GM18907 (cell line): ENCODE measurements at regions not wholly inside any gene's neighbourhood (a gene's known extent, or its start where the extent isn't known, plus 50 kb on each side); places are given as distances from the start of the nearest gene placed in this dataset.

Experiments used
- ATAC-seq: cut with Tn5 transposase; IDR thresholded peaks from one replicate; pipeline ENCODE4 v1.9.1; 2021; ENCODE audit warnings: mild to moderate bottlenecking, moderate library complexity; ENCODE audit not compliant: unreplicated experiment

DNA sequence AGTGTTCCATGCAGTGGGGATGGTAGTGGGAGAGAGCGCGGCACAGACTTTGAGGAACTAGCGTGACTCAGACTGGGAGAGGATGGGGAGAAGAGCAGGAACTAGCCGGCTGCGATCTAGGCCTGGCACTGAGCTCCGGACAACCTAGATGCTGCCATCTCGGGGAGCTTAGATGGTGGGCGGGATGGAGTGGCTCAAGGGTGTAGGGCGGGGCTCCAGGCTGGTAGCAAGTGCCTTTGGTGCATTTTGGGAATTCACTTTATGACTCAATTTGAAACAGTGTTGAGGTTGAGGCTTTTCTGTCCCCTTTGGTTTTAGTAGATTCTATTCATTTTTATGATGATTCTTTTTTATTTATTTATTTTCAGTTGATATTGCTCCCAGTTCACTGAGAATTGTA lies 185.3 kb upstream of the GPR26 start:
- no peak for ATAC-seq

DNA sequence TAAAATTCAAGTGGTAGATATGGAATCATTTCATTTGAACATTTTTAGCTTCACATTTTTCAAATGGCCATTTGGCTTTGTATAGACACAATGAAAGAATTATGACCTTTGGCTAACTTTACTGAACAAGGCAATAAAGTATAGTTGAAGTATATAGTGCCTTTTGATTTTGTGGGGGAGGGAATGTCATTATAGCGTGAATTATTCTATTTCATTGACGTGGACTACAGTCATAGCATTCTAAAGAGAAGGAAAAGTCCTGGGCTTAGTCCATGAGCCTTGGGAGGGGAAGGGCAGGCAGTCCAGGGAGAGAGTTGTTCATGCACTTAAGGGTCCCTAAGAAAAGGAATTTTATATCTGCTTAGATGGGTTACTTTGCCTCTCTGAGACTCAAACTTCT lies 181.4 kb upstream of the GPR26 start:
- no peak for ATAC-seq

DNA sequence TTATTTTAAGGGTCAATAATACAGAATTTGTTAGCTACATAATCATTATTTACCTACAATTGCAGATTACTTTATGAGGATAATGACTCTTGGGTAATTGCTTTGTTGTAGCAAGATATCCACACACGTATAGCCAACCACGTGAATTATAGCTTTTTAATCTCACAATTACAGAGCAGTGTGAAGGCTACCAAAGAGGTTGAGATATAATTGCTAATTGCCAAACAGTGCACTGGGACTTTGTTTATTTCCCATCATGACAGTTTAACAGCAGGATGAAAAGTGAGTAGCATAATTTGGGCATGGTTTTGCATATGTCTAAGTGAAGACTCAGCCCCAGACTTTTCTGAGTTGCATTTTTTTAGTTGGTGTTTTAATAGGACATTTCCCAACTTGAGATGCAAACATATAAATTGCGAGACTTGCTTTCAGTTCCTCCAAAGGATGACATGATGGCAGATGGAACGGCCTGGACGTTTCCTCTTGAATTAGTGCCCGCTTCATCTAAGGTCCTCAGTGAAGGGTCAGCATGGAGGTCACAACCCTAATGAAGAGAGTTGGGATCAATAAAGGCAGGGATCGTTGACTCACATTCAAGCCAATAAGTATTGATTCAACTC lies 180.7 kb upstream of the GPR26 start:
- no peak for ATAC-seq

DNA sequence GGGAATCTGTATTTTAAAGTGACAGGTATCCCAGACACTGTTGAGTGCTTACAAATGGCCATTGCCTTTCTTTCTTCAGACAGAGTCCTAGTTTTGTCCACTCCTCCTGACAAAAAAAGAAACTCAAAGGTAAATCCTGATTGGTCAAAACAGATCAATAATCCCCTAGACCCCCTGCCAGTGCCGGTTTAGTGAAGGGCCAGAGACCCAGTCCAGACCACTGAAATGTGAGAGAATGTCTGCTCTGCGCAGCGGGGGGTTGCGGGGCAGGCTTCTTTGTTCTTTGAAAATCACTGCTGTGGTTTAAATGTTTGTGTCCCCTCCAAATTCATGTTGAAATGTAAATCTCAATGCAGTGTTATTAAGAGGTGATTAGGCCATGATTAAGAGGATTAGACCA lies 177.7 kb upstream of the GPR26 start:
- ATAC-seq, result no peak

DNA sequence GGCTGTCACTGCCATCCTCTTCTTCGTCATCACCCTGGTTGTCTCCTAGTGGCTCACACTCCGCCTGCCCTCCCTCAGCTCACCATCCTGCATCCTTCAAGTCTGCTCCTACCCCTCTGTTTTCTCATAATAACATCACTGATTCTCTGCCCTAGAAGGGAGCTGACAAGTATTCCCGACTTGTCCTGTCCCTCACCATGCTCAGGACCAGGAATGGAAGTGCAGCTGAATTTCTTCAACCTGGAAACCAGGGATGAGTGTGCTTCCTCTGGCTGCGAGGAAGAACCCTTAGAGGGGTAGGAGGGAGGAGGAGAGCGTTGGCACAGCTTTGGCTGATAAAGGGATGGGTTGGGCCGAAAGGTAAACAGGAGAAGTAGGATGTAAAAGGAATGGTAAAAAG lies 174.8 kb upstream of the GPR26 start:
- ATAC-seq, result no peak

DNA sequence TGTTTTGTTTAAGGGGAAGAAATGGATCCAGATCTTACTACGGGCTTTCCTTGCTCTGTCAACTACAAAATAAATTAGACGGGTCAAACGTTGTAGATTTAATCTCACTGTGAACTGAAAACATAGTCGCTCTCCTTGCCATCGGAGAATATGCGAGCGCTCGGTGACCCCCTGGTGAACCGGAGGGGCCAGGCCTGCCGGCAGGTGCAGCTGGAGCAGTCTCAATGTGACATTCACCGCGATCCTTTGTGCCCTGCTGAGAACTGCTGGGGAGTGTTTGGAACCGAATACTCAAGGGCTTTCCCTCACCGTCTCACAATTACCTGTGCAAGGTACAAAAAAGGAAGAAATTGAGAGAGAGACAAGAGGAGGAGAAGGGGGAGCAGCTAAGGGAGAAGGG lies 174.1 kb upstream of the GPR26 start:
- no peak for ATAC-seq

DNA sequence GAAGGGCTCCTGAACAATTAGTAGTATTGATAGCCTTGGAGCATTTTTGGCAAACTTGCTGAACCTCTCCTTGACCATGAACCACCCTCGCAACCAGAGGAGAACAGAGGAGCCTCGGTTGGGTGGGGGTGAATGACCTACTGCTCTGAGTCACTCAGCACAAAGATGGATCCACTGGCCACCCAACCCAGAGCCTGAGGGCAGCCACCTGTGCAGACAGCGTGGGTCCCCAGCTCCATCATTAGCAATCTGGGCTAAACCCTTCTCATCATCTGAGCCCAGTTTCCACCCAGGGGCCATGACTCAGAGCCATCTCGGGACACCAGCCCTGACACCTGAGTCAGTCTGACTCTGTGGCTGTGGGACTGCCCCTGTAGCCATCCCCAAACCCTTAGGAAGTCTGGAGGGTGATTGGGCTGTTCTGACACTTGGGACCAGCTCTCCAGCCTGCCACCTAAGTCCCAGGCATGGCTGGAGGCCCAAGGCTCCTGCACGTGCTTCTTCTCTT lies 171.8 kb upstream of the GPR26 start:
- ATAC-seq, result no peak

DNA sequence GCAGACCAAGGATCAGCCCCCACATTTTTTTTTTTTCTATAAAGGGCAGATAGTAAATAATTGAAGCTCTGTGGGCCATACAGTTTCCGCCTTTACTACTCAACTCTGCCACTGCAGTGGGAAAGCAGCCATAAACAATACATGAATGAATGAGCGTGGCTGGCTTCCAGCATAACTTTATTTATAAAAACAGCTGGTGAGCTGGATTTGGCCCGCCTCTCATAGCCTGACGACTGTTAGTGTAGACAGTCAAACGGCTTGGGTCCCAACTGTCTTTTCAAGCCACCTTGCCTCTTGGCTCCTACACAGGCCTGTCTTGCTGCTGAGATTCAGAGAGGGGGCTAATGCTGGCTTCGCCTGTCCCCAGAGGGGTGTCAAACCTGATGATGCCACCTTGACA lies 169.8 kb upstream of the GPR26 start:
- ATAC-seq, result no peak

DNA sequence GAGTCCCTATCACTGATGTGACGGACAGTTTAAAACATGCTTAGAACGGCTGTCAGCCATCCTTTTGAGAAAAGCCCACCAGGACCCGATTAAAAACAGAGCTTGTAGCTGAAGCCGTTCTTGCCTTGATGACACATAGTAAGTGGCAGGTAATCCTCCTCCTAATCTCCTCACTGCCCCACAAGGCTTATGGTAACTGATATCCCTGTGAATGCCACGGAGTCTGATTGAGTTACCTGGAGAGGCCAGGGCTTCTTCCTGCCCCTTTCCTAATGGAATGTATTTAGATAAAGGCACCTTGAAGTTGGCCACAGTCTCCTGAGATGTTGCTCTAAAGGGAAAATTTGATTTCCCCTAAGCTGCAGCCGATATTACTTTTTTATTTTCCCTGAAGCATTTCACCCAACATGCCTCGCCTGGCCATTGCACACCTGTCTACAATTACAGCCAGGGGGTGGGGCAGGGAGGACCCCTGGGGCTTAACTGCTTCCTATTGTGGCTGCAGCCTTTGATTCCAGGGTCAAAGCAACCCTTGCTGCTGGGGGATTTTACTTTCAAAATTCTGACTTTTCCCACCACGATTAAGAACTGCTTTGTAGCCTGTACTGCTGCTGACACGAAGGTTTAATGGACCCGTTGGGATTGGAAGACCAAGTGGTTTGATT lies 169.0 kb upstream of the GPR26 start:
- no peak for ATAC-seq

DNA sequence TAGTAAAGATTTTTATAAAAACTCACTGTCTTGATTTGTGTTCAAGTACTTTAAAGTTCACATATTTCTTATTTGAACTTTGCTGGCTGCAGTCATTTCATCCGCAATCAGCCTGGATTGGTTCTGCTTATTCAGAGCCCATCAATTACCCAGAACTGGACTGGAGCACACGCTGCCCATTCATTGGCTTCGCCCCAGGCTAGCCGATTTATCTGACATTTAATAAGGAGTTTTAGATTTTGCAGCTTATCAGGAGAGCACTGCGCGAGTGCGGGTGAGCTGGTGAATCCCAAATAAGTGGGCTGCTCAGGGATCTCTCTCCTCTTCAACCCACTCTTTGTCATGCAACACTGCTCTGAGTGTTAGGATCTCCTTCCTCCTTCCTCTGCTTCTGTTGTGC lies 166.0 kb upstream of the GPR26 start:
- no peak for ATAC-seq

DNA sequence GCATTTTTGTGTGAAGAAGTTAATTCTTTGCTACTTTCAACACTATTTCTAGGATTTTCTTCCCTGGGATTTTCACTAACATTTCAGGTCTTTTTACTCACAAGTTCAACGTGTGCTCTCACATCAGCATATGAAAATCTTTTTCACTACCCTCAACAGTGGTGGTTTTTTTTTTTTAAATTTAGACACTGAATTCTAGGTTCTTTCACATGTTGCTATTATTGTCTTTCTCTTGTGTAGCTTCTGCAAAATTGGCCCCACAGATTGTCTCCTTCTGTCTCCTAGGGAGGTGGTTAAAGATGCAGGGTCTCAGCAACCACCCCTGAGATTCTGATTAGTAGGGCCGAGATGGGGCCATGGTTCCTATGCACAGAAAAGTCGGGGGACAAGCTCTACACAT lies 165.0 kb upstream of the GPR26 start:
- ATAC-seq, result no peak

DNA sequence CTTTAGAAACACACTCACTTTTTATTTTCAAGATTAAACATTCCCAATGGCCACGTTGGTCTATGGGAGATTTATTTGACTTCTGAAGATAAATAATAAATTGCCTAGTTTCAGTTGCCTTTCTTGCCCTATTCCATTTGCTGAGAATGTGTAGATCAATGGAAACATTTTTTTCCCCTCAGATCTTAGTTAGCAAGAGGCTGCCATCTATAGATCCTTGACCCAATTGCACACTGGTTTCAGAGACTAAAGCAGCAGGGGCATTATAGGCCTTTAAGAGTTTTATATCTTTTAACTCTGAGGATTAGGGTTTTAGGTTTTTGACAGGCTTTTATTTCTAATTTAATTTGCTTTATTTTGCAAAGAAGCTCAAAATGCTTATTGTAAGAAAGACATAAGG lies 163.2 kb upstream of the GPR26 start:
- ATAC-seq, result no peak

DNA sequence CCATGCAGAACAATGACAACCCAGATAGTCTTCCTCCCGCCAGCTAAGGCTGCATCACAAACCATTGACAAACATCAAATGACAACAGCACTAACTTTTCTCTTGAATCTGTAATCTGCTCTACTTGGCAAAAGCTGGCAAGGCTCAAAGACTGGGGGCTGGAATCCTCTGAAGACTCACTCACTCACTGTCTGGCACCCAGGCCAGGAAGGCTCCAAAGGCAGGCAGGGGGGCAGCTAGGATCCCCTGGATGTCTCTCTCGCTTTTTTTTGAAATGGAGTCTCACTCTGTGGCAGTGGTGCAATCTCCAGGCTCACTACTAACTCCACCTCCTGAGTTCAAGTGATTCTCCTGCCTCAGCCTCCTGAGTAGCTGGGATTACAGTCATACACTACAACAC lies 159.7 kb upstream of the GPR26 start:
- ATAC-seq, result no peak

DNA sequence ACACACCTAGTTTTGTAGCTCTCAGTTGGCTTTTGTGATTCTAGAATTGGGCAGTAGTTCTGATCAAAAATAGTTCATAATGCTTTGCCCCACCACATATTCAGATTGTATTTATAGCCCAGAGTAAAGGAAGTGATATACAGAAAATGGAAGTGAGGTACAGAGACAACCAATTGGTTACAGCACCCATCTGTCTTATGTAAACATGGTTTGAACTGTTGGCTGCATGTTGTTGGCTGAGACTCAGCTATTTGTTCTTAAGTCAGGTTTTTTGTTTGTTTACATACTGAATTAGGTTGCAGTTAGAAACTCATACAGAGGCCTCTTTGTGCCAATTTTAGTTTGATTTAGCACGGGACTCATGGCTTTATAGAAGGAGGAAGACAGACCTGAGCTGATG lies 158.9 kb upstream of the GPR26 start:
- ATAC-seq, result no peak

DNA sequence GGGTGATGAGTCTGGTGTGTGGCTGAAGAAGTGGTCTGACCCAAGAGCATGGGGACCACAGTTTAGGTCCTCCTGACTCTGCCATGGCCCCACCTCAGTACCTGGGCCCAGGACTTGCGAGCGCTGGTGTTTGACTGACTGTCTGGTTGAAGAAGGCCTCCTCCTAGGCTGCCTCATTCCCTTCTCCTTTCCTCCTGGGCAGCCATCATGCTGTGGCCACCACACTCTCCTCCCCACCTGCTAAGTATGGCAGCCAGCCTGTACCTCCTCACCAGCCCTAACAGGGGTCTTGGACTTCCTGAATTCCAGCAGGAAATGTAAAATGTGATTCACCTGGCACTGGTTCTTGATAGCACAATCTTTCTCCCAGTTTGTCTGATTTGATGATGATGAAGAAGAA lies 156.8 kb upstream of the GPR26 start:
- no peak for ATAC-seq

DNA sequence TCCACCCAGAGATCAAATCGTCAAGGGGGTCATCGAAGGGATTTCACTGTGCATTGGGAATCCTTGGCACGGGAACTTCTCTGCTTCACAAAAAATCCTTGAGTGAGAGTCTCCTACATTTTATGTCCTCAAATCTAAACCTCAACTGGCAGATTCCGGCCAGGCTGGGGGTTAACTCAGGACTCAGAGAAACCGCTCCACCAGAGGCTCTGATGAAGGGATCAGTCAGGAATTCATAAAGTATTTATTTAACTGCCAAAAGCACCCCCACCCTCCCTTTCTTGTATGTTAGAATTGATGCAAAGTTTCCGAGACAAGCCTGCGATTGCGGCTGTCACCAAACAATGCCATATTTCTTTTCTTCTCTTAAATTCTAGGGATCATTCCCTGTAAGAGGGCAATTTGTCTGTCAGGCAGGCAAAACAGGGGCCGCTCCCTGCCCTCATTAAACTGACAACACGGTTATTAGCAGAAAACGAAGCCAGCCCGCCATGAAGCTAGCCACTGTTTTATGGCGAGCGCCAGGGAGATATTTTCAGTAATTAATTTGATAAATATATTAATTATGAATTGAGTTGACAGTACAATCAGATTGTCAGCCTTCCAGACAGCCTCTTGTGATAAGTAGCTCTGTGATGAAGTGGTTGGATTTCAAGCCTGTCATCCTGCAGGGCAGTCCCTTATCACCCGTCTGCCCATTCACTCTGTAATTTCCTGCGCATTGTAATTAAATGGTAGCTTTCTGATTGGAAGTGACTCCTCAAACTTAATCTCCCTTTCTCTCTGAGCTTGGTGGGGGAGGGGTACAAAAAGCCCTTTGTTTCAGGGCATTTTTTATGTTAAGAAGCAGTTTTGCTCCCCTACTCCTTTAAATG lies 153.0 kb upstream of the GPR26 start:
- ATAC-seq, result no peak

DNA sequence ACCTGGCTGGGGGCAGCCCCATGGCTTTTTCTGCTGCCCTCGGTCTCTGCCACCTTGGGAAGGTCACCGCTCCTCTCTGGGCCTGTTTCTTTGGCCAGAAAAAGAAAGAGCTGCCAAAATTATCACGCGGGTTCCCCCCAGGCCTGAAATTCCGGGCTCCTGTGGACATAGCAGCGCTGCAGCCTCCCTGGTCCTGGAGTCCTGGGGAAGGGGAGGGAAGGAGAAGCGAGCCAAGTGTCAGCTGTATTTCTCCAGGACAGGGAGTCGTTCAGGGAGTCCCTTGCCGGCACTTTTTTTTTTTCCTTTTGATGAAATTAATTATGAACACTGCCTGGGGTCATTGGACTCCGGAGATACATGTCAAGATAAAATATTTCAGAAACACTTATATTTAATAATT lies 152.3 kb upstream of the GPR26 start:
- ATAC-seq, result no peak

DNA sequence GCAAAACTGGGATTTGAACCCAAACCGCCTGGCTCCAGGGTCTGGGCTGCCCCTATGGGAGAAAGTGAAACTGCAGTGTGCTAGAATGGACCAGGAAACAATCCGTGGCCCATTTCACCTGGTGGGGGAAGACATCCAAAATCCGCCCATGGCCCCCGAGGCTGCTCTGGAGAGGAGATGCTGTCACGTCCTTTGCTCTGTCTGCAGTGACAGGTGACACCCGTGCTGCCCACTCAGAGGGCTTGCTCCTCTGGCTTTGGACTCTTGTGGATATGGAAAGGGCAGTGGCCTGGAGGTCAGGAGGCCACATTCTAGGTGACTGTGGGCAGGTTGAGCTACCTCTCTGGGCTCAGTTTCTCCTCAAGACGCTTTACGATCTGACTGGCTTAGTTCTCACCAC lies 151.2 kb upstream of the GPR26 start:
- no peak for ATAC-seq

DNA sequence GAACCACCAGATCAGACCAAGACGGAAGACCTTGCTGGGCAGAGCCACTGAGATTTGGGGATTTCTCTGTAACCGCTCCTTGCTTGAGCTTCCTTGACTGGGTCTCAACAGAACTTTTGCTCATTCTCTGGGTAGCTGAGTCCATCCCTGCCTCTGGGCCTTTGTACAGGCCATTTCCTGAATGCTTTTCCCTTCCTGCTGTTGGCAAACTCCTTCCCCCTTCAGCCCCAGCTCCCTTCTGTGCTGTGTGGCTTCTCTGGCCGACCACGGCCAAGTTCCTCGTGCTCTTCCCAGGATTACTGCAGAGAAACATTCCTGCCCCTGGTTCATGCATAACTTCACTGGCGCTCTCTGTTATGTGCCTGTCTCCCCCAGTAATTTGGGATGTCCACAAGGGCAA lies 150.5 kb upstream of the GPR26 start:
- ATAC-seq, result no peak

DNA sequence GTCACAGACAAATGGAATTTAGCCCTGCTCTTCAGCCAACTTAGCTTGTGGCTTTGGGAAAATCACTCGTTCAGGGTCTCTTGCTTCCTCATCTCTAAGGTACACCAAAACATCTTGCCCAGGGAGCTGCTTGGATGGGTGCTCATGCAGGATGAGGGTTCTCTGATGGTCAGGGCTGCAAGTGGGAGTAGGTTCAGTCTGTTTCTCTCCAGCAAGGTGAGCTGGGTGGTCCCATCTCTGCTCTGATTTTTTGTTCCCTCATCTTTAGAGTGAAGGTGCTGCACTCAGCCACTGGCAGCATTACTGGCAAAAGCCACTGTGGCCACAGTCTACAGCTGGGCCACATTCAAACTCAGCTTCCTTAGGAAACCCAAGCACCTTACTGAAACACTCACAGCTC lies 149.9 kb upstream of the GPR26 start:
- ATAC-seq, result no peak

DNA sequence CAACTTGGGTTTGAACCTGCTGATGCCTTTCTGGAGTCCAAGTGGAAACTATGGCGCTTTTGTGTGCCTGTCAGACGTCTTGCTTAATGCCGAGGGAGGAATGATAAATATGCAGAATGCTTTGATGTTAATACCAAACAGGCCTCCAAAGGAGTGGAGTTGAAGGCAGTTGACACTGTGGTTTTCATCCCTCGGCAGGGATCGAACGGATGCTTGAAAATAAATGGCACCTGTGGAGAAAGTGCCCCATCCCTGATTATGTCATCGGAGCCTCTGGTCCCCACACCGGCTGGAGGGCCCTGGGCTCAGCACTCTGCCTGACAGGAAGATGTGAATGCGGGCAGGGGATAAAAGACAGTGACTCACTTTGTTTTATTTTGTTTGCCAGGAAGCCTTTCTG lies 148.7 kb upstream of the GPR26 start:
- ATAC-seq, result no peak

DNA sequence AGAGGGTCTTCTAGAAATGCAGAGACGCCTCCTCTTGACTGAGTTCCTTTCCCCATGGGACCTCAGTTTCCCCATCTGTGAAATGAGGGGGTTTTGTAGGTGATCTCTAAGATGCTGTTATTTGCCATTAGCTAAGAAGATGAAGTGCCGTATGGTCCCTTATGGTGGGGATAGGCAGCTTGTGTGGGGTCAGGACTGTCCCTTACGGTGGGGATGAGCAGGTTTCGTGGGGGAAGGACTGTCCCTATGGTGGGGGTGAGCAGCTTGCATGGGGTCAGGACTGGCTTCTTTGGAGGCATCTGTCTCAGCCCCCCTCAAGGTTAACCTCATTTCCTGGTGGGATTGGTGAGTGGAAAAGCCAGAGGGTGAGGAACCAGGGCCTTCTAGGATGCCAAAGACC lies 148.3 kb upstream of the GPR26 start:
- no peak for ATAC-seq
